Neural progenitor cell (in vitro differentiated cells): ENCODE measurements at regions not wholly inside any gene's neighbourhood (a gene's known extent, or its start where the extent isn't known, plus 50 kb on each side); places are given as distances from the start of the nearest gene placed in this dataset.

ENCODE experiments used
- EZH2 ChIP-seq: fragments of 200-600 bp; sonication (generic); IDR thresholded peaks from 2 replicates; pipeline ENCODE4 v1.6.1; 2017; ENCODE audit warnings: antibody characterized with exemption, mild to moderate bottlenecking, moderate library complexity
- TF ChIP-seq, protein P1 (sequence below): fragments of 200-600 bp; sonication (generic); IDR thresholded peaks from 2 replicates; pipeline ENCODE4 v1.5.1; 2017; ENCODE audit warnings: antibody characterized with exemption, mild to moderate bottlenecking

DNA sequence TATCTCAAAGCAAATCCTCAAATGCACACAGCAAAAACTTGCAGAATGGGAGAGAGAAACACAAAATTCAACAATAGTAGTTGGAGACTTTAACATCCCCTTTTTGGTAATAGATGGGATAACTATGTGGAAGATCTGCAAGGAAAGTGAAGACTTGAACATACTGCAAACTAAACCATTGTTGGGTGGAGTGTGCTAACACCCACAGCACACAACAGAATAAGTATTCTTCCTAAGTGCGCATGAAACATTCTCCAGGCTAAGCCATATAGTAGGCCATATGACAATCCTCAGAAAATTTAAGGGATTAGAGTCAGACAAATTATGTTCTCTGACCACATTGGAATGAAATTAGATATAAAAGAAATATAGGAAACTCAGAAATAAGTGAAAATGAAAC is 230.6 kb downstream of the FBXO15 start:
- TF ChIP-seq, protein P1, sequence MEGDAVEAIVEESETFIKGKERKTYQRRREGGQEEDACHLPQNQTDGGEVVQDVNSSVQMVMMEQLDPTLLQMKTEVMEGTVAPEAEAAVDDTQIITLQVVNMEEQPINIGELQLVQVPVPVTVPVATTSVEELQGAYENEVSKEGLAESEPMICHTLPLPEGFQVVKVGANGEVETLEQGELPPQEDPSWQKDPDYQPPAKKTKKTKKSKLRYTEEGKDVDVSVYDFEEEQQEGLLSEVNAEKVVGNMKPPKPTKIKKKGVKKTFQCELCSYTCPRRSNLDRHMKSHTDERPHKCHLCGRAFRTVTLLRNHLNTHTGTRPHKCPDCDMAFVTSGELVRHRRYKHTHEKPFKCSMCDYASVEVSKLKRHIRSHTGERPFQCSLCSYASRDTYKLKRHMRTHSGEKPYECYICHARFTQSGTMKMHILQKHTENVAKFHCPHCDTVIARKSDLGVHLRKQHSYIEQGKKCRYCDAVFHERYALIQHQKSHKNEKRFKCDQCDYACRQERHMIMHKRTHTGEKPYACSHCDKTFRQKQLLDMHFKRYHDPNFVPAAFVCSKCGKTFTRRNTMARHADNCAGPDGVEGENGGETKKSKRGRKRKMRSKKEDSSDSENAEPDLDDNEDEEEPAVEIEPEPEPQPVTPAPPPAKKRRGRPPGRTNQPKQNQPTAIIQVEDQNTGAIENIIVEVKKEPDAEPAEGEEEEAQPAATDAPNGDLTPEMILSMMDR, result no peak
- TF ChIP-seq EZH2, result no peak
